Medulla oblongata (tissue), 1 donor: ENCODE measurements at regions not wholly inside any gene's neighbourhood (a gene's known extent, or its start where the extent isn't known, plus 50 kb on each side); places are given as distances from the start of the nearest gene placed in this dataset.

ENCODE experiments used
- DNase-seq: peaks from one replicate; pipeline ENCODE4 v3.0.0-alpha.2; 2015; ENCODE audit errors: extremely low spot score

GRCh38 chr2:11044201-11044600 lies 111.1 kb upstream of the SLC66A3 start:
- DNase-seq = no peak

DNA sequence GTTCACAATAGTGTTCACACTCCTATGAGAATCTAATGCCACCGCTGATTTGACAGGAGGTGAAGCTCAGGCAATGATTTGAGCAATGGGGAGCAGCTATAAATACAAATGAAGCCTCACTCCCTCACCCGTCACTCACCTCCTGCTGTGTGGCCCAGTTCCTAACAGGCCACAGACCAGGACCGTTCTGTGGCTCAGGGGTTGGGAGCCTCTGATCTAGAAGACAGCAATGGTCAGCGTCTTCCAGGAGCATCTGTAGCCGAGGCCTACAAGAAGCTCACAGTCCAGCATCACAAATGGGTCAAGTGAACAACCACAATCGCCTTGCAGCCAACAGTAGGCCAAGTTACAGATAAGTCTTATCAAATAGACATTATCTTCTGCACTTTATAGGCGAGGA lies 110.0 kb upstream of the SLC66A3 start:
- no peak for DNase-seq

GRCh38 chr2:11048335-11049008 lies 106.8 kb upstream of the SLC66A3 start:
- DNase-seq = no peak

- DNase-seq = no peak
These were observed 104.7 kb upstream of the SLC66A3 start for GRCh38 chr2:11050565-11050964.

DNA sequence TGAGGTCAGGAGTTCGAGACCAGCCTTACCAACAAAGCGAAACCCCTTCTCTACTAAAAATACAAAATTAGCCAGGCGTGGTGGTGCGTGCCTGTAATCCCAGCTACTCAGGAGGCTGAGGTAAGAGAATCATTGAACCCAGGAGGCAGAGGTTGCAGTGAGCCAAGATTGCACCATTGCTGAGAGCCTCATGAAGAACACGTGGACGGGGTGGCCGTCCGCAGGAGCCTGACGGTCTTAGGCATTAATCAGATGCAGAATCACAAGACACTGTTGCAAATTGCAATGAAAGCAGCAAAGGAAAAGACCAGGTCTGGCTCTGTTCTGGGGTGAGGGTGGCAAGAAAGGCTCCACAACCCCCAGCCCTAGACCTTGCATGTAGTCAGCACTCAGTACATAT lies 104.0 kb upstream of the SLC66A3 start:
- no peak for DNase-seq

DNA sequence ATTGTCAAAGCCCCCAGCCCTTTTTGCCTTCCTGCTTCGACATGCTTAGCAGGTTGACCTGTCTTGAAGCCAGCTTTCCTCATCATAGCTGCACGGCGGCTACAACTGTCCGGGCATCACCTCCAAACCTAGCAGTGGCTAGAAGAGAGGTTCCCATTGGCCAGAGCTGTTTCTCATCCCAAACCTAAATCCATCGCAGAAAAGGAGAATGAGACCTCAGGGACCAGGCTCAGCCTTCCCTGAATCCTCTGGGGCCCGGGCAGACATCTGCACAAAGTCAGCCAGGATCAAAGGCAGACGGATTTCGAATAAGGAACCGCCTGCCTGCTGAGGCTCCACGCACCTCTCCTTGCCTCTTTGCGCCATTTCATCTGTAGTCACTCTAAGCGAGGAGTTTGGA lies 101.7 kb upstream of the SLC66A3 start:
- DNase-seq = no peak

GRCh38 chr2:11054783-11055678 lies 100.2 kb upstream of the SLC66A3 start:
- DNase-seq = no peak

- no peak for DNase-seq
These were observed 99.5 kb upstream of the SLC66A3 start for GRCh38 chr2:11055679-11056215.

GRCh38 chr2:11056614-11057013 lies 98.7 kb upstream of the SLC66A3 start:
- peak; percentile 20 for DNase-seq

DNA sequence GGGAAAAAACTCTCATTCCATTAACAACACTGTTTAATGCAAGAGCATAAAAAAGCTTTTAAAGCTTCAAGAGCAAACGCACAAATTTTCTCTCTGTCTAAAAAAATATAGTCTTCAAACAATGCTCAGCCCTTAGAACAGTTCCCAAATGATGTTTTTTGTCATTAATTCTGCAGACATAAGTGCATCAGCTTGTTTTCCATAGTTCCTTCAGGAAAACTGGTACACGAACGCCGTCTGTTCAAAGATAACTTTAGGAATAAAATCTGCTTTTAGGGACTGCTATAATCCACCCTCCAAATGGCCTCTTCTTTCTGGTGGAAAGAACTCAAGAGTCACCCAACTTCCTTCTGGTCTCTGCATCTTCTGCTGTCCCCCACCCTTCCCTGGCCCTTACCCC lies 98.2 kb upstream of the SLC66A3 start:
- no peak for DNase-seq

DNA sequence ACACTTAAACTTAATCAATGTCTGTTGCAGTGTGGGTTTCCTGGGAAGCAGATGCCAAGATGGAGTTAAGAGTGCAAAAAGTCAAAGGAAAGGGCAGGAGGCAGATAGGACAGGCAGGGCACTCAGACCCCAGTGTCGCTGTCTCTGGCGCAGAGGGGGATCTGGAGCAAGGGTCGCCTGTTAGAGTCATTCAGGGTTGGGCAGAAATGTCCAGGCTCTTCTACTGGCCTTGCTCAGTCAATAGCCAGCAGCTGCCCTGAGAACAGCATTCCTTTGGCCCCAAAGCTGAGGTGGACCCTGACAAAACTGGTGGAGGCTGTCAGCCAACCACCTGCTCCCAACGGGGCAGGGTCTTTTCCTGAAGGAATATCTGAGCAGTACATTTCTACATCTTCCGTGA lies 97.1 kb upstream of the SLC66A3 start:
- no peak for DNase-seq

DNA sequence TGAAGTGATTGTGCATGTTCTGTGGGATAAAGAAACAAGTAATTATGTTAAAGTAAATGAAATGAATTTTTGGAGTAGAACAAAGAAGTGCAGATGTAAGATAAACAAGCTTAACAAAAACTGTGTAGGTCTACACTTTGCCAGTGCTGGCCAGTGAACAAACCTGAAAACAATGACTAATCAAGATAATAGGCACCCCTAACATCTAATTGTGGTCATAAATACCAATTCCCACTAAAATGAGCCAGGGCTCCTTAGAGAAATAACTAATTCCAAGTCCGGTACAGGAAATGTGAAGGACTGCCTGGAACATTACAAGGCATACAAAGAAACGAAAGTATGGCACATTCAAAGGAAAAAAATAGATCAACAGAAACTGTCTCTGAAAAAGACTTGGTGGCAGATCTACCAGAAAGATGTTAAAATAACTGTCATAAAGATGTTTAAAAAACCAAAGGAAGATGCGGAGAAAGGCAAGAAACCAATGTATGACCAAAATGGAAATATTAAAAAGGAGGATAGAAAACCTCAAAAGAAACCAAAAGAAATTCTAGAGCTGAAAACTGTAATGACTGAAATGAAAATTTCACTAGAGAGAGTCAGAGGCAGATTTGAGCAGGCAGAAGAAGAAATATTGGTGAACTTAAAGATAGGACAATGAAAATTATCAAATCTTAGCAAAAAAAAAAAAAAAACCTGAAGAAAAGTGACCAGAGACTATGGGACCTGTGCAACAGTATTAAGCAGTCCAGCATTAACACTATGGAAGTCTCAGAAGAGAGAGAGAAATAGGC lies 94.7 kb upstream of the SLC66A3 start:
- no peak for DNase-seq

DNA sequence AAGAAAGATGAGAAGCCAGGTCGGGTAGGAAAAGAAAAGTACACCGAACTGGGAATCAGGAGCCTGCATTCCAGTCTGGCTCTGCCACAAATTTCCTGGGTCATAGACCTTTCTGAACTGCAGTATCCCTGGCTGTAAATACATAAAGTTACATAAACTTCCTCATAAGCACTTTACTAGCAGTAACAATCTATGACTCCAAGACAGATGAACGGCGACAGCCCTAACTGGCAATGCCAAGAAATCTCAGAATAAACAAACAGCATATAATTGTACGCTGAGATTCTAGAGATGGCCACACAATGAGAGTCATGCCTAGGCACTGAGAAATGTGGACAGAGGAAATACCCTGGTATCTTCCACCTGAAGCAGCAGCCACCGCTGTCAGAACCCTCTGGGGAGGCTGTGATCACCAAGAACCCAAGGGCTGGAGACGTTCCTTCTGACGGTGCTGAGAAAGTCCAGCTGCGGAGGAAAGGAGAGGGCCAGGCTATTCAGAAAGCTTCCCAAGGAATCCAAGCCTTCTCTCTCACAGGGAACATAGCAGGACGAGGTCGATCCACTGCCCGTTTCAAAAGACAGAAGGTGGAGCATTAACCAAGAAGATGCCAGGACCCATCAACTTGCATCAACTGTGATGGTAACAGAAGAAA lies 89.3 kb upstream of the SLC66A3 start:
- DNase-seq = no peak

DNA sequence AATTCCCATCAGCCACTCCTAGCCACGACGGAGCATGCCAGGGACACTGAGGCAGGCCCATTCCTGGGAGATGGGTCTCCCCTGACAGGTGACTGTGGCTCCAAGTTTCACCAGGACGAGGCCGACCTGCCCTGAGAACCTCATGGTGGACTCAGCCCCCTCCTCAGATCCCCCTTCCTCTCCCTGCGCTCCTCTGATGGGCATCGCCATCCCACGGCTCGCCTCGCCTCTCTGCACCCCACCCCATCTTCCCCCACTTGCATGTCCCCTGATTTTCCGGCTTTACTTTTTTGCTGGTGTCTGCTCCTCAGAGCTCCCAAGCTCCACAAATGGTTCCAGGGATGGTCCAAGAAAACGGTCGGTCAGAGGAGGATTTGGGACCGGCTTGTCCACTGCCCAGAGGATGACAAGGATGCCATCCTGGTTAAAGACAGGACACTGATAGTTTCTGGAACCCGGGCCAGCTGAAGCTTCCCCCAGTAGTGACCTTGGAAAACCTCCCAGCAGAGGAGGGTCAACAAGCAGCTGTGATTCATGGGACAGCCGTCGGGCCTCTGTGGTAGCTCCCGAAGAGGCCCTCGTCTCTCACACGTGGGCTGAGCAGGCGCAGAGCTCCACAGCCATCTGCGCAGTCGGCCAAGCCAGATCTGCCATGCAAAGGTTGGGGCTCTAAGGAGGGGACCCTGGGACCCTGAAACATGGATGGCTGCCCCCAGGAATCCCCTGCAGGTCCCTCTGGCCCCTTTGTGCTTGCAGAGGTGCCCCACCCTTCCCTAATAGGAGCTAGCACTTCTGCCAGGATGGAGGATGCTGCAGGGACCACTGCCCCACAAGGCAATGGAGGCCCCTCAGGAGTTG lies 87.8 kb upstream of the SLC66A3 start:
- no peak for DNase-seq

- DNase-seq = no peak
These were observed 87.1 kb upstream of the SLC66A3 start for GRCh38 chr2:11068079-11068741.

GRCh38 chr2:11068856-11069526 lies 86.3 kb upstream of the SLC66A3 start:
- DNase-seq = no peak

- no peak for DNase-seq
These were observed 85.6 kb upstream of the SLC66A3 start for GRCh38 chr2:11069566-11070185.

DNA sequence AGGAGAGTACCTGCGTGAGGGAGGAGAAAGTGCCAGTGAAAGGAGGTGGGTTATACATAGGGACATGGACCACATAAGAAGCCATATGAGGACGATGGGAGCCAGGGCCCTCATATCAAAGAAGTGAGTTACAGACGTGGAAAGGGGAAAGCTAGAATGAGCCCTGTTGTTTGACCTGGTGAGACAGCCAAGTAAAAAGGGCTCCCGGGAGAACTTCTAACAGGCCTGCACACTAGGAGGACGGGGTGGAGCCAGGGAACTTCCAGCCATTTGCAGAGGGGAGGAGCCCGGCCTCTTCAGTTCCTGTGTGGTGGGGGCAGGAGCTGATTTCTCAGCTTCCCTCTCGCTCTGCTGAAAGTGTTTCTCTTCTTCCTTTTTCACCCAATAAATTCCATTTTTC lies 84.1 kb upstream of the SLC66A3 start:
- no peak for DNase-seq

GRCh38 chr2:11071939-11072338 lies 83.3 kb upstream of the SLC66A3 start:
- DNase-seq = no peak
